ENCODE measurements at regions not wholly inside any gene's neighbourhood (a gene's known extent, or its start where the extent isn't known, plus 50 kb on each side); places are given as distances from the start of the nearest gene placed in this dataset.

GRCh38 chr5:107153283-107153682 is 517.5 kb downstream of the EFNA5 start:
- intact Hi-C loops (cut with micrococcal nuclease): no loop called here

GRCh38 chr5:107149243-107150005 is 521.3 kb downstream of the EFNA5 start:
- intact Hi-C loops (cut with micrococcal nuclease): no loop called here

DNA sequence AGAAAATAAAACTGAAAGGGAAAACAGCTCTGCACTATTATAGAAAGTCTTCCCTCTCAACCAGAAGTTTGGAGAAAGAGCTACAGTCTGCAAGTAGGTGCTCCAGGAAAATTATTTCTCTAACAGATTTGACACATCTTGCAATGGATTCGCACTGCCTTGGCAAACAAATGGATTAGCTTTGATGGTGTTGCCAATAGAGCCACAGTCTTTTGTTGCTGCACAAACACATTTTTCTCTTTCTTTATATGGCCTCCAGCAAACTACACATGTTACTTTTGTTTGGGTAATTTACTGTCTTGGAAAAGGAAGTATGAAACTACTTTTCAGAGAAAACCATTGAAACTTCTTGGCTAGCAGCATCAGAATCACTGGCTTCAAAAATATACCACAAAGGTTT is 523.1 kb downstream of the EFNA5 start:
- intact Hi-C loops (cut with micrococcal nuclease): no loop called here

DNA sequence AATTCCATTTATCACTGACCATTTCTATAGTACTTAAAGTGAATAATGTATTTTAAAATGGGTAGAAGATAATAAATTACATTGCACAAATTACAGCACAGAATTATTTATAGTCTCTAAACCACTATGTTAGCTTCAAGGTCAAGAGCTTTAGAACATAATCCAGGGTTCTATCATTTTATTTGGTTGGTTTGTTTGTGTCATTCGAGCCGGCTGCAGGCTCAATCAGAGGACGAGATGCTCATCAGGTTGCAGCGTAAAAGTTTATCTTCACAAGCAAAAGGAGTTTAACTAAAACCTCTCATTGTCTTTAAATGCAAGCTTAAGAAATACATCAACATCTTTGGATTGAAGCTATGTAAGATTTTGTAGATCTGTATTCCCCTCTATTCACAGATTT is 523.8 kb downstream of the EFNA5 start:
- intact Hi-C loops (cut with micrococcal nuclease): no loop called here

GRCh38 chr5:107135391-107135790 is 535.3 kb downstream of the EFNA5 start:
- intact Hi-C loops (cut with micrococcal nuclease): no loop called here

GRCh38 chr5:107134931-107135330 is 535.8 kb downstream of the EFNA5 start:
- intact Hi-C loops (cut with micrococcal nuclease): no loop called here

GRCh38 chr5:107129051-107129450 is 541.7 kb downstream of the EFNA5 start:
- intact Hi-C loops (cut with micrococcal nuclease): no loop called here

GRCh38 chr5:107127878-107128277 is 542.9 kb downstream of the EFNA5 start:
- intact Hi-C loops (cut with micrococcal nuclease): no loop called here

DNA sequence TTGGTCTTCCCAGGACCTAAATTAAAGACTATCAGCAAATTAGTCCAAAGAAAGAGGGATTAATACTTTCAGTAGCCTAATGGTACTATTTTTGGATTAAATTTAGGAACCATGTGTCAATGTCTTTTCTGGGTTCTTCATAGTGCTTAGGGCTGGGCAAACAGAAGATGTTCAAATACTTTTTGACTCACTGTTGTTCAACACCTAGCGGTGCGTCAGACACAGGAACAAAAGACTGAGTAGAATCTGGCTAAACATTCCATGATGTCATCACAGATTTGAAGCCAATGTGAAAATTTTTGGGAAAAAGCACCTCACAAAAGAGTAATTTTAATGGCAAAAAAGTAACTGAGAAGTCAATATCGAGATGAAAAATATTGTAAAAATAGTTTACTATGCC is 544.4 kb downstream of the EFNA5 start:
- intact Hi-C loops (cut with micrococcal nuclease): no loop called here

DNA sequence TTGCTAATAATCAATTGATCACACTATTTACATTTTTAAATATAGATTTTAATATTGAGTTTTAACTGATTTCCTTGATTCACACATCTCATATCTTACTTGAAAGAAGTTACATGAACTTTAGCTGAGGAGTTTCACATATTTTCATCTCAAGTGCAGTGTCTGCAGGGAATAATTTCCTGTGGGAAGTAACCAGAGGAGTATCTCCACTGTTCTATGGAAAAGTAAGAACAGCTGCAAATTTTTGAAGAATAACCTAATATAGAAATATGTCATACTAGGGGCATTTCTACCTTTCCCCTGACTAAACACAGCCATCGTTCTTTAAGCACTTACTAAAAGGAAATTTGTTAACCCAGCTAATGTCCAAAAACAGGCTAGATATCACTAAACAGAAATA is 546.4 kb downstream of the EFNA5 start:
- intact Hi-C loops (cut with micrococcal nuclease): no loop called here

GRCh38 chr5:107123014-107123413 is 547.7 kb downstream of the EFNA5 start:
- intact Hi-C loops (cut with micrococcal nuclease): no loop called here

- intact Hi-C loops (cut with micrococcal nuclease): no loop called here
These were observed 548.8 kb downstream of the EFNA5 start for GRCh38 chr5:107121793-107122519.

DNA sequence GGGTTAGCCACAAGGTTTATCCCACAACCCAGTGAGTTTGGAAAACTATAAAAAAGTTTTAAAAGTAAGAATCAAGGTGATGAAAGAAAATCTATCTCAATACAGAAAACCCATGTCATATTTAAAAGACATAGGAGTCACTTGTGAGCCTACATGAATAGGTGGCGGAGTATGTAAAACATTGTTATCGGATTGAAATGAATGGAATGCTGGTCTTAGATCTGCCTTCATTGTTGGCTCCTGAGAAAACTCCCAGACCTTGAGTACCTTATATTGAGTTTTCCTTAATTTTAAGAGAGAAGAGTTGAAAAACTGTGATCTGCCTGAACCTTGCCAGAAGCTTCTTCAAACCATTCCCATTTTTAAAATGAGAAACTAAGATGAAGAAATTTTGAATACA is 551.1 kb downstream of the EFNA5 start:
- intact Hi-C loops (cut with micrococcal nuclease): no loop called here

DNA sequence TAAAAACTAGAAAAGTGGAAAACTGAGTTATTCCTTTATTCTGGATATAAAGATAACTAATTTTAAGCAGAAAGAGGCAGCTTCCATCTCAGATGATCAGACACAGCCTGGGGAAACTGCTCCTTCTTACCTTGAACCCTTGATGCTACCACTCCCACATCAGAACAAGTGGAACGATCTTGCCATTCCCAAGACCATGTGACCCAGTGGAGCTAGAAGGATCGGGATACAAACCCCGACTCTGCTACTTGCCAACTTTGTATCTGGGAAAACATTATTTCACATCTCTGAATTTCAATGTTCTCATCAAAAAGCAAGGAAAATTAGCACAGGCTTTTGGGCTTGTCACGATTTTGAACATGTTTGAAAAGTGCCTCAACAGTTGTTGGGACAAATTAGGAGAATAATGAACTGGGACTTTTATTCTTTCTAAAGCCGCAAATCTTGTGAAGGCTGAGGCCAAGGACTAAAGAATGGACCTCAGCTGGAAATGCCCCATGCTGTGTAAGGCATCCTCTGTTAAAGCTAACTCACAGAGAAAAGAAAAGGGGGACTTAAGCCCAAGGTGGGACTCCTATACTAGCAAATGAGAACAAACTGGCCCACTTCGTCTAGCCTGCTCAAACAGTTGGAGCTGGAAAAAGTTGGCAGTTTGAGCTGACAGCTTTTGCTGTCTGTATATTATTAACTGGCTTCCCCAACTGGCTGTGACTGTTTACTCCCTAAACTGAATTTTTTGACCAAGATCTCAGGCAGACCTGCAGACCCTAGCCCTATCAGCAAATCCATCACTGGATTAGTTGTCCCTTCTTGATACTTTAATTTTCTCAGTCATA is 552.3 kb downstream of the EFNA5 start:
- intact Hi-C loops (cut with micrococcal nuclease): no loop called here

GRCh38 chr5:107112216-107112615 is 558.5 kb downstream of the EFNA5 start:
- intact Hi-C loops (cut with micrococcal nuclease): no loop called here

GRCh38 chr5:107104040-107104995 is 566.4 kb downstream of the EFNA5 start:
- intact Hi-C loops (cut with micrococcal nuclease): no loop called here

DNA sequence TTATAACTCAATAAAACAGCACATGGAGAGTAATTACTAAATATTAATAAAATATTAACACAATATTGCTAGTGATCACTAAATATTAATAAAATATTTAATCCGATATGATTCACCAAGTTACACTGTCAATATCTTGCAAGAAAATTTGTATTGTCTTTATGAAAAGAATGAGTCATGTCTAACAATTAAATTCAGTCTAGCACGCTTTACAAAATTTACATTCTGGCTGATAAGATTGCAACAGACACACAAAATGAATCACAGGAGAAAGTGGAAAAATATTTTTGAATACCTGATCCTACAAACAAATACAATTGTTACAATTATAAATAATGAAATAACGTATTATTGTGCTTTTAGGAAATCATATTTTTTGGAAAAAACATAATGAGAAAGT is 567.2 kb downstream of the EFNA5 start:
- intact Hi-C loops (cut with micrococcal nuclease): no loop called here

DNA sequence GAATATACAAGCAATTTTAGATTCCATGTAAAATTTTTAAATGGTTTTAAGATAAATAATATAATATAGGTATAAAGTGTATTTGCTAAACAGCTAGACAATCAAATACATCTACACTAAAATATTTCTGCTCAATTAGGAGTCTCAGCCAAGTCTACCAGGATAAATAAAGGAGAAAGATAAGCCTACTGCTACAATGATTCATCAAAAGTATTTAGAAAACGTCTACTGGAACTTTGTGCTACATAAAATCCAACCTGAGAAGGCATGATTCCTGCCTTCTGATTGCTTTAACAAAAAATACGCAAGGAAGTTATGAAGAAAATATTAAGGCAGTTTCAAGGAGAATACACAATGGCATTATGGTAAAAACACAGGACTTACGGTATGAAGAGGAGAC is 570.6 kb downstream of the EFNA5 start:
- intact Hi-C loops (cut with micrococcal nuclease): no loop called here

GRCh38 chr5:107099506-107099905 is 571.2 kb downstream of the EFNA5 start:
- intact Hi-C loops (cut with micrococcal nuclease): no loop called here

DNA sequence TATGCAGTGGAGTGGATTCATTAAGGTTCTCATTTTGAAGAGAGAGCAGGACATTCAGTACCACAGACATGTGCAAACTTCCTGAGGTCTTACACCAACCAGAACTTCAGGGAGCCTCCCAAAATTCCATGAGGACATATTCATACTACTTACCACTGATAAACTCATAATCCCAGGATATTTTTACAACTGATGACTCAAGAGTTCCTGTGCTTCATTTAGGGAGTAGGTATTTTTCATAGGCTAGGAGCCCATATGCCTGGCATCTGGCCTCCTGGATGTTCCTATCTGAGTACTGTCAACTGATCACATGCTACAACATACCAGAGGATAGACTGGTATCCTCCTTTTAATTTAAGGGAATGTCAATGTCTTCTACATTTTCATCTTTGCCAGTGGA is 578.0 kb downstream of the EFNA5 start:
- intact Hi-C loops (cut with micrococcal nuclease): no loop called here

DNA sequence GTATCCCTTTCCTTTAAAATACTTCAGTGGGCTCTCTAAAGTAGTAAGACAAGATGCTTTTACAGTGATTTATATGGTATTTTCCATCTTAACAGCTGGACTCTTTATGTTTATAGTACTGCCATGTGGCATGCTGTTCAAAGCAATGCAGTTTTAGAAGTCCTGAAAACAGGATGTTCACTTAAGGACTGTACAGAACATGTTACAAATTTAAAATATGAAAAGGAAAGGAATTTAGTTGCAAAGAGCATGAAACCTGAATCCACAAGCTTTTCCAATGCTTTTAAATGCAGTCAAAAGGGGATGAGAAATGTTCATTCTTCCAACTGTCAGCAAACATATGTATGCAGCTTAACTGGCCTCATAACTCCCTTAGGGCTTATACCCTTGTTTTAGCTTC is 580.2 kb downstream of the EFNA5 start:
- intact Hi-C loops (cut with micrococcal nuclease): no loop called here
